ENCODE measurements at regions not wholly inside any gene's neighbourhood (a gene's known extent, or its start where the extent isn't known, plus 50 kb on each side); places are given as distances from the start of the nearest gene placed in this dataset.

GRCh38 chr10:42963312-42963711 is 113.6 kb upstream of the RET start:
- CTCF ChIA-PET (ENCODE audit: unreplicated experiment): no interaction called here
- Histone ChIP-seq H3K36me3 (ENCODE audit: insufficient read depth, low read length) (no peaks in the 10 kb centered on the region), H3K9me3 (ENCODE audit: low read length) (no peaks in the 10 kb centered on the region), H3K4me3 (ENCODE audit: low read depth, low read length, poor library complexity, severe bottlenecking) (no peak overlapping the region), H3K27ac (ENCODE audit: low read depth, low read length, poor library complexity, severe bottlenecking) (no peak overlapping the region), H3K9me2 (ENCODE audit: insufficient read depth, low read length) (no peaks in the 10 kb centered on the region), H2AFZ (ENCODE audit: low read length) (no peak overlapping the region), H4K20me1 (ENCODE audit: insufficient read depth, low read length) (no peaks in the 10 kb centered on the region), H3K4me2 (ENCODE audit: low read length) (no peak overlapping the region), H3K4me1 (ENCODE audit: insufficient read depth, low read length, poor library complexity, severe bottlenecking) (no peaks in the 10 kb centered on the region), H3K79me2 (ENCODE audit: insufficient read depth, low read depth, low read length) (no peaks in the 10 kb centered on the region)
- POLR2A ChIA-PET: interaction anchor here (1.2 kb wide), 1 partner anchor 46 kb away, joined by 3 read pairs; no protein-coding TSS in a partner anchor
- BruUV-seq (replicated peaks): no TSS peak
- TF ChIP-seq EZH2phosphoT487 (IDR thresholded peaks at IDR 0.05; ENCODE audit: borderline replicate concordance, low read depth, low read length) (no peak), CTCF (conservative IDR thresholded peaks at IDR 0.05; ENCODE audit: low read length) (no peak)
- intact Hi-C loops (cut with micrococcal nuclease; ENCODE audit: unreplicated experiment): no loop called here
- no peak for DNase-seq (ENCODE audit: low spot score)

GRCh38 chr10:42969147-42969546 is 107.7 kb upstream of the RET start:
- Histone ChIP-seq H2AFZ (ENCODE audit: low read length) (no peak overlapping the region), H3K79me2 (ENCODE audit: insufficient read depth, low read depth, low read length) (no peaks in the 10 kb centered on the region), H3K27ac (ENCODE audit: low read depth, low read length, poor library complexity, severe bottlenecking) (no peak overlapping the region), H3K36me3 (ENCODE audit: insufficient read depth, low read length) (no peaks in the 10 kb centered on the region), H3K4me3 (ENCODE audit: low read depth, low read length, poor library complexity, severe bottlenecking) (no peak overlapping the region), H3K4me2 (ENCODE audit: low read length) (no peak overlapping the region), H3K9me3 (ENCODE audit: low read length) (no peaks in the 10 kb centered on the region), H3K4me1 (ENCODE audit: insufficient read depth, low read length, poor library complexity, severe bottlenecking) (no peaks in the 10 kb centered on the region), H3K9me2 (ENCODE audit: insufficient read depth, low read length) (no peaks in the 10 kb centered on the region), H4K20me1 (ENCODE audit: insufficient read depth, low read length) (no peaks in the 10 kb centered on the region)
- ChIA-PET POLR2A (no interaction called here), CTCF (ENCODE audit: unreplicated experiment) (no interaction called here)
- no peak for TF ChIP-seq EZH2phosphoT487 (IDR thresholded peaks at IDR 0.05; ENCODE audit: borderline replicate concordance, low read depth, low read length)
- no peak for DNase-seq (ENCODE audit: low spot score)
- BruUV-seq (replicated peaks): no TSS peak
- intact Hi-C loops (cut with micrococcal nuclease; ENCODE audit: unreplicated experiment): no loop called here

GRCh38 chr10:42969909-42970308 is 107.0 kb upstream of the RET start:
- H4K20me1 ChIP-seq (ENCODE audit: insufficient read depth, low read length): no peaks in the 10 kb centered on the region
- H2AFZ ChIP-seq (ENCODE audit: low read length): no peak overlapping the region
- no peaks in the 10 kb centered on the region for H3K9me3 ChIP-seq (ENCODE audit: low read length)
- no TSS peak for BruUV-seq (replicated peaks)
- intact Hi-C loops (cut with micrococcal nuclease; ENCODE audit: unreplicated experiment): no loop called here
- no peaks in the 10 kb centered on the region for H3K4me1 ChIP-seq (ENCODE audit: insufficient read depth, low read length, poor library complexity, severe bottlenecking)
- H3K4me2 ChIP-seq (ENCODE audit: low read length): no peak overlapping the region
- no peak overlapping the region for H3K4me3 ChIP-seq (ENCODE audit: low read depth, low read length, poor library complexity, severe bottlenecking)
- H3K27ac ChIP-seq (ENCODE audit: low read depth, low read length, poor library complexity, severe bottlenecking): no peak overlapping the region
- H3K36me3 ChIP-seq (ENCODE audit: insufficient read depth, low read length): no peaks in the 10 kb centered on the region
- no peak for TF ChIP-seq CTCF (conservative IDR thresholded peaks at IDR 0.05; ENCODE audit: low read length)
- TF ChIP-seq EZH2phosphoT487 (IDR thresholded peaks at IDR 0.05; ENCODE audit: borderline replicate concordance, low read depth, low read length): no peak
- no peaks in the 10 kb centered on the region for H3K79me2 ChIP-seq (ENCODE audit: insufficient read depth, low read depth, low read length)
- no peak for DNase-seq (ENCODE audit: low spot score)
- POLR2A ChIA-PET: no interaction called here
- CTCF ChIA-PET (ENCODE audit: unreplicated experiment): interaction anchor here (0.6 kb wide), 1 partner anchor 1161 kb away, joined by 4 read pairs; no protein-coding TSS in a partner anchor
- no peaks in the 10 kb centered on the region for H3K9me2 ChIP-seq (ENCODE audit: insufficient read depth, low read length)

Data from OCI-LY7 (cell line).